Neutrophil (primary cell): ENCODE measurements at regions not wholly inside any gene's neighbourhood (a gene's known extent, or its start where the extent isn't known, plus 50 kb on each side); places are given as distances from the start of the nearest gene placed in this dataset.

Experiments used
- H3K27ac ChIP-seq: fragments of 200-600 bp; sonication (generic); 2 replicates; pipeline ENCODE4 v1.5.1; 2016; ENCODE audit warnings: mild to moderate bottlenecking, moderate library complexity
- H3K27me3 ChIP-seq: fragments of 200-600 bp; sonication (generic); 2 replicates; pipeline ENCODE4 v1.6.0; 2016; ENCODE audit warnings: mild to moderate bottlenecking
- H3K36me3 ChIP-seq: fragments of 200-600 bp; sonication (generic); 2 replicates; pipeline ENCODE4 v1.5.1; 2017
- H3K4me1 ChIP-seq, 2 experiments: fragments of 200-600 bp in 1 of 2; sonication (generic) in 1 of 2; 1 replicate in 1 of 2; 2 replicates in 1 of 2; pipeline versions ENCODE4 v1.5.1 to v1.6.1; 2013 to 2016; ENCODE audit warnings: low read depth in 1 of 2, low read length in 1 of 2, mild to moderate bottlenecking in 1 of 2, moderate library complexity in 1 of 2; ENCODE audit not compliant: control insufficient read depth in 1 of 2, insufficient read depth in 1 of 2
- H3K4me3 ChIP-seq, 2 experiments: fragments of 200-600 bp in 1 of 2; sonication (generic) in 1 of 2; 1 replicate in 1 of 2; 2 replicates in 1 of 2; pipeline ENCODE4 v1.5.1; 2013 to 2016; ENCODE audit warnings: low read depth in 1 of 2, low read length in 1 of 2, mild to moderate bottlenecking in 1 of 2, moderate library complexity in 1 of 2
- H3K9me3 ChIP-seq: fragments of 200-600 bp; sonication (generic); 2 replicates; pipeline ENCODE4 v1.5.1; 2016
- CTCF ChIP-seq: fragments of 200-600 bp; sonication (generic); IDR thresholded peaks from 2 replicates; pipeline ENCODE4 v1.5.1; 2016; ENCODE audit warnings: antibody characterized with exemption

- Histone ChIP-seq H3K9me3 (no peaks in the 10 kb centered on the region), H3K36me3 (no peaks in the 10 kb centered on the region), H3K4me3 (no peak overlapping the region), H3K27me3 (no peaks in the 10 kb centered on the region), H3K27ac (no peak overlapping the region), H3K4me1 (peaks cover 3 to 5% of the 10 kb centered on the region in 2 experiments)
- TF ChIP-seq CTCF, result no peak
Observed at GRCh38 chr1:244980605-244981004, 116.3 kb upstream of the HNRNPU start.

DNA sequence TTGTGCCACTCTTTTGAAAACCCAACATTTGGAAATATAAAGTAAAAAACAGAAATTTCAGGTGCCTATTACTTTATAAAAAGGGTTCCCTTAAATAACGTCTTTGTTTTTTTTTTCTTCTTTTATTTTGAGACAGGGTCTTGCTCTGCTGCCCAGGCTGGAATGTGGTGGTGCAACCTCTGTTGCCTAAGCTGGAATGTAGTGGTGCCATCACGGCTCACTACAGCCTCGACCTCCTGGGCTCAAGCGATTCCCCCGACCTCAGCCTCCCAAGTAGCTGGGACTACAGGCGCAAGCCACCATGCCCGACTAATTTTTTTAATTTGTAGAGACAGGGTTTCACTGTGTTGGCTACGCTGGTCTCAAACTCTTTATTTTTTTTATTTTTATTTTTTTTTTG is 110.2 kb upstream of the HNRNPU start:
- no peak overlapping the region for H3K27ac ChIP-seq
- TF ChIP-seq CTCF, result no peak
- H3K4me3 ChIP-seq, result no peak overlapping the region
- H3K36me3 ChIP-seq, result no peaks in the 10 kb centered on the region
- no peaks in the 10 kb centered on the region for H3K9me3 ChIP-seq
- no peaks in the 10 kb centered on the region for H3K27me3 ChIP-seq
- peaks cover 14% of the 10 kb centered on the region in 2 experiments for H3K4me1 ChIP-seq

GRCh38 chr1:244974106-244974505 is 109.8 kb upstream of the HNRNPU start:
- no peak overlapping the region for H3K4me3 ChIP-seq
- no peak overlapping the region for H3K27ac ChIP-seq
- peaks cover 18 to 19% of the 10 kb centered on the region in 2 experiments for H3K4me1 ChIP-seq
- H3K36me3 ChIP-seq, result no peaks in the 10 kb centered on the region
- H3K9me3 ChIP-seq, result no peaks in the 10 kb centered on the region
- no peaks in the 10 kb centered on the region for H3K27me3 ChIP-seq
- no peak for TF ChIP-seq CTCF

DNA sequence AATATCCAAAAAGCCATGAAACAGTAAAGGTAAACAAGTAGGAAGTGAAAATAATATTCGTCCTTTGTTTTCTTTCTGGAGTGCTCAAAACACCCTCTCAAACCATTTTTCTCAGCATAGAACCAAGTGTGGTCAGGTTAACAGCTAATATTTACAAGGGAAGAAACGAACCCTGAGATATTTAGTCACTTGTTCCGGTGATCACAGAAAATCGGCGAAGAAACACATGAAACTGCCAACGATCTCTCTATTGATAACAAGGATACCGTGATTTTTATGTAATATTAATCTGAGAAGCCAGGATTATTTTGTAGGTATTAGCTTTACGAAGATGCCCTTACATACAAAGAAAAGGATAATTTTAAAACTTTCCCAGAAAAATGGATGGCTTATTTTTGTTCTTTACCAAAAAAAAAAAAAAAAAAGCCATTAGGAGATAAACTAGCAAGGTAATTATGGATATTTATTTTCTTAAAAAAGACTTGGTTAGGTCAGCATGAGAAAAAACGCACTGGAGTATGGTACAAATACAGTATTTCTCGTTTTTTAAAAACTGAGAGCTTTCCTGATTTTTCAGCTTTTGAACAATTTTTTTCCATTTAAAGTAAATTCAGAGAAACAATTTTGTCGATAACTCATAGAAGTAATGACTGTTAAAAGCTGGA is 107.3 kb upstream of the HNRNPU start:
- TF ChIP-seq CTCF, result no peak
- Histone ChIP-seq H3K27ac (peak overlapping the region; percentile 98), H3K36me3 (no peaks in the 10 kb centered on the region)

DNA sequence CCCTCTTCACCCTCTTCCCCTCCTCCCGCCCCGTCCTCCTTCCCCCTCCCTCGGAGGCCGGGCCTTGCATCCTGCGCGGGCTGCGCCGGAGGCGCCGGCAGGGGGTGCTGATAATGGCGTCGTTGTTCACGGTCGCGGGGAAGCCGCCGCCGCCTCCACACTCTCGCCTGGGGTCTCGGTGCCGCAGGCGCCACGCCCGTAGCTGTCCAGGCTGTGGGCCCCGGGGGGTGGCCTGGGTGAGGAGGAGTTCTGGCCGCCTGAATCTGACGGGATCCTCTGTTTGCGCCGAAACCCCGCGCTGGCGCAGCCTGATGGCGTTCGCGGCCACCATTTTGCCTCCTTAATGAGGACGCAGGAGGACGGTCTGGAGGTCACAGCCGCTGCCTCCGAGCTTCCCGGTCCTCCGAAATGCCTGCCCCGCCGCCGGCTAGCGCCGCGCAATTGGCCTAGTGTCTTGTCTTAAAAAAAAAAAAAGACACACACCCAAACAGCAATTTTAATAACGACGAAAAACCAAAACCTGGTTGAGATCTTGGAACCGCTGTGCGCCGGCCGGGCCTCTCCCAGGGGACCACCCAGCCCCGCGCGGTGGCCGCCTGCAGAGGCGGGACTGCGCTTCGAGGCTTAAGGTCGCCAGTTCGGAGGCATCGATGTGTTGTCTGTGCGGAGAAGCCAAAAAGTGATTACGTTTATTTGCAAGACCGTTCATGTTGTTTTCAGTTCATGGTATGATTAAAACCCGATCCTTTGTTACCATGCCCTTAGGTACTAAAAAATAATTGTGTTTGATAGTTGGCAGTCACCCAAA is 106.6 kb upstream of the HNRNPU start:
- Histone ChIP-seq H3K36me3 (no peaks in the 10 kb centered on the region), H3K27ac (peak overlapping the region; percentile 98), H3K4me1 (peaks cover 18 to 21% of the 10 kb centered on the region in 2 experiments), H3K27me3 (no peaks in the 10 kb centered on the region), H3K9me3 (no peaks in the 10 kb centered on the region), H3K4me3 (peak overlapping the region; percentile 80 to 86)
- peak; percentile 93 for TF ChIP-seq CTCF

More for the DNA sequence above, 107.3 kb upstream of the HNRNPU start:
- Histone ChIP-seq H3K4me1 (peaks cover 18 to 21% of the 10 kb centered on the region in 2 experiments), H3K4me3 (peak overlapping the region; percentile 80 to 86), H3K27me3 (no peaks in the 10 kb centered on the region), H3K9me3 (no peaks in the 10 kb centered on the region)
